K562 (cell line): ENCODE measurements at regions not wholly inside any gene's neighbourhood (a gene's known extent, or its start where the extent isn't known, plus 50 kb on each side); places are given as distances from the start of the nearest gene placed in this dataset.

ENCODE experiments used
- ATAC-seq: fragments of 200-7000 bp; cut with Tn5 transposase; 3 replicates; pipeline ENCODE4 v1.9.1; 2020; ENCODE audit warnings: moderate library complexity
- BruUV-seq: library from RNA; stranded (reverse); fragments of 400-500 nt; replicated peaks from 2 replicates; lab custom pipeline; 2021; lab: Mats Ljungman, UMichigan
- CTCF ChIA-PET: fragments of 300-600 bp; formaldehyde crosslinking; extraction: SDS; loops from one replicate; lab custom pipeline; 2021; ENCODE audit warnings: low intra/inter-chr PET ratio; lab: Yijun Ruan, JAX
- POLR2A ChIA-PET: fragments of 300-600, 350-650 bp; sonication (Branson Sonifier 250); formaldehyde crosslinking; extraction: SDS; loops from one replicate; lab custom pipeline; 2021; ENCODE audit warnings: antibody characterized with exemption, inconsistent platforms; lab: Yijun Ruan, JAX
- DNase-seq, 4 experiments: peaks; one replicate each; pipeline versions ENCODE4 v3.0.0 to v3.0.0-alpha.2; 2011 to 2018; ENCODE audit warnings: low spot score in 3 of 4, mixed read lengths in 3 of 4; ENCODE audit errors: extremely low read depth in 1 of 4
- FAIRE-seq: peaks from 2 replicates; lab custom pipeline; 2011; peaks lifted over from hg19 to GRCh38; lab: Jason Lieb, UNC
- H2AFZ ChIP-seq: 2 replicates; pipeline ENCODE4 v1.6.0; 2011; ENCODE audit warnings: low read depth, low read length, control low read depth, inconsistent platforms
- H3K27ac ChIP-seq: fragments of 200-600 bp; 3 replicates; pipeline ENCODE4 v1.8.0; 2011; ENCODE audit warnings: low read depth, mild to moderate bottlenecking, control low read depth, inconsistent platforms, low read length, moderate library complexity, mixed read lengths; ENCODE audit errors: extremely low read depth
- H3K27me3 ChIP-seq, 2 experiments: fragments of 300-600 bp in 1 of 2; 2 replicates in 1 of 2; 3 replicates in 1 of 2; pipeline versions ENCODE4 v1.6.0 to v1.8.0; 2011; ENCODE audit warnings: inconsistent platforms in 2 of 2, low read length in 2 of 2, mild to moderate bottlenecking in 1 of 2, mixed read lengths in 1 of 2, moderate library complexity in 1 of 2; ENCODE audit not compliant: control insufficient read depth in 2 of 2, insufficient read depth in 2 of 2
- H3K36me3 ChIP-seq: fragments of 300-600 bp; 3 replicates; pipeline ENCODE4 v1.8.0; 2011; ENCODE audit warnings: mild to moderate bottlenecking, low read length, inconsistent platforms; ENCODE audit not compliant: control insufficient read depth, insufficient read depth
- H3K4me1 ChIP-seq, 2 experiments: fragments of 200-600 bp in 1 of 2; replicated peaks in 1 of 2; 2 replicates in 1 of 2; 3 replicates in 1 of 2; pipeline versions ENCODE4 v1.5.1 to v1.8.0; 2011; ENCODE audit warnings: inconsistent platforms in 2 of 2, low read length in 2 of 2, mild to moderate bottlenecking in 1 of 2, mixed read lengths in 1 of 2, moderate library complexity in 1 of 2; ENCODE audit not compliant: control insufficient read depth in 2 of 2, insufficient read depth in 2 of 2
- H3K4me2 ChIP-seq: 2 replicates; pipeline ENCODE4 v1.6.1; 2011; ENCODE audit warnings: low read length, control low read depth, inconsistent platforms, mixed read lengths; ENCODE audit not compliant: insufficient read depth
- H3K4me3 ChIP-seq: fragments of 200-600 bp; sonication (generic), shearing (Covaris generic); 2 replicates; pipeline ENCODE4 v1.5.1; 2016; ENCODE audit warnings: control low read depth, inconsistent platforms
- H3K79me2 ChIP-seq: fragments of 200-600 bp; 3 replicates; pipeline ENCODE4 v1.8.0; 2011; ENCODE audit warnings: low read length, inconsistent platforms; ENCODE audit not compliant: control insufficient read depth, insufficient read depth
- H3K9ac ChIP-seq, 2 experiments: 2 replicates each; pipeline versions ENCODE4 v1.6.0 to v1.6.1; 2011; ENCODE audit warnings: low read depth in 2 of 2, low read length in 2 of 2, control low read depth in 1 of 2, inconsistent platforms in 1 of 2, mild to moderate bottlenecking in 1 of 2, mixed read lengths in 1 of 2; ENCODE audit not compliant: insufficient read depth in 1 of 2
- H3K9me1 ChIP-seq: one replicate; pipeline ENCODE4 v1.6.0; 2011; ENCODE audit warnings: inconsistent platforms, mild to moderate bottlenecking, low read length, moderate library complexity; ENCODE audit not compliant: control insufficient read depth, insufficient read depth
- H3K9me3 ChIP-seq: replicated peaks from 2 replicates; pipeline ENCODE4 v1.5.1; 2011; ENCODE audit warnings: low read depth, low read length, inconsistent platforms; ENCODE audit not compliant: control insufficient read depth, insufficient read depth
- H4K20me1 ChIP-seq: replicated peaks from 2 replicates; pipeline ENCODE4 v1.6.1; 2011; ENCODE audit warnings: low read length, inconsistent platforms, mixed read lengths; ENCODE audit not compliant: control insufficient read depth, insufficient read depth
- CXXC5 ChIP-seq: fragments of 250-450 bp; sonication (Bioruptor Pico); IDR thresholded peaks from 2 replicates; pipeline ENCODE4 v1.8.0; 2022; ENCODE audit warnings: inconsistent platforms, mild to moderate bottlenecking, moderate library complexity
- FOXO4 ChIP-seq: fragments of 450-650 bp; formaldehyde crosslinking; IDR thresholded peaks from 2 replicates; pipeline ENCODE4 v1.4.0; 2020; ENCODE audit warnings: mild to moderate bottlenecking, moderate library complexity
- GTF2A2 ChIP-seq: IDR thresholded peaks from 2 replicates; pipeline ENCODE4 v1.6.1; 2016; ENCODE audit warnings: mild to moderate bottlenecking, missing genetic modification characterization, missing compliant biosample characterization
- TAF1 ChIP-seq: IDR thresholded peaks from 2 replicates; pipeline ENCODE4 v1.6.1; 2011; ENCODE audit warnings: mild to moderate bottlenecking, low read length, moderate library complexity; ENCODE audit not compliant: insufficient read depth, control insufficient read depth, severe bottlenecking; ENCODE audit errors: extremely low read depth
- ZNF589 ChIP-seq: fragments of 200-800 bp; sonication (Bioruptor generic); IDR thresholded peaks from 2 replicates; pipeline ENCODE4 v1.6.1; 2016; ENCODE audit warnings: low read depth, missing genetic modification characterization, missing compliant biosample characterization
- WGBS: fragments of 100-300 bp; shearing (Covaris generic); methylation state at CpG from one replicate; pipeline ENCODE4 v1.1.6; 2016; ENCODE audit warnings: low coverage, mixed read lengths; ENCODE audit not compliant: insufficient coverage; ENCODE audit errors: missing lambda C conversion rate; 5-methylcytosine and 5-hydroxymethylcytosine counted together
- in situ Hi-C: fragments of 300-500 bp; cut with MboI; formaldehyde crosslinking; loops from 4 replicates; pipeline ENCODE4 v1.15.0; 2018; ENCODE audit warnings: inconsistent platforms, mixed read lengths
- intact Hi-C: fragments of 100-400 bp; cut with micrococcal nuclease; formaldehyde crosslinking; loops from 2 replicates; pipeline ENCODE4 v1.14.2; 2022
- TF ChIP-seq, protein P1 (sequence below): sonication (generic); formaldehyde crosslinking; IDR thresholded peaks from 2 replicates; pipeline ENCODE4 v1.8.0; 2022; ENCODE audit warnings: missing genetic modification reagents, mild to moderate bottlenecking, borderline replicate concordance

GRCh38 chr3:145903472-145904013, 257.4 kb downstream of the PLOD2 start:
- Histone ChIP-seq H3K9me1 (no peaks in the 10 kb centered on the region), H3K27ac (no peak overlapping the region), H3K9me3 (no peaks in the 10 kb centered on the region), H3K4me1 (no peaks in the 10 kb centered on the region), H3K27me3 (no peaks in the 10 kb centered on the region), H3K36me3 (no peaks in the 10 kb centered on the region), H3K4me2 (no peak overlapping the region), H4K20me1 (no peaks in the 10 kb centered on the region), H2AFZ (no peak overlapping the region), H3K79me2 (no peaks in the 10 kb centered on the region), H3K4me3 (no peak overlapping the region), H3K9ac (no peak overlapping the region)
- FAIRE-seq, result no peak
- TF ChIP-seq CXXC5 (CRISPR knock-in tag) (no peak), TAF1 (no peak), GTF2A2 (tag) (no peak), FOXO4 (CRISPR knock-in tag) (no peak), ZNF589 (CRISPR knock-in tag) (no peak)
- TF ChIP-seq, protein P1, sequence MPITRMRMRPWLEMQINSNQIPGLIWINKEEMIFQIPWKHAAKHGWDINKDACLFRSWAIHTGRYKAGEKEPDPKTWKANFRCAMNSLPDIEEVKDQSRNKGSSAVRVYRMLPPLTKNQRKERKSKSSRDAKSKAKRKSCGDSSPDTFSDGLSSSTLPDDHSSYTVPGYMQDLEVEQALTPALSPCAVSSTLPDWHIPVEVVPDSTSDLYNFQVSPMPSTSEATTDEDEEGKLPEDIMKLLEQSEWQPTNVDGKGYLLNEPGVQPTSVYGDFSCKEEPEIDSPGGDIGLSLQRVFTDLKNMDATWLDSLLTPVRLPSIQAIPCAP, result no peak
- intact Hi-C loops (no loop called here), in situ Hi-C loops (no loop called here)
- WGBS, result 2% methylated on average over 12 of the region's 12 CpGs
- no peak for ATAC-seq
- POLR2A ChIA-PET, result no interaction called here
- DNase-seq, result no peak
- CTCF ChIA-PET, result no interaction called here
- BruUV-seq, result no TSS peak
